Mesenchymal stem cell (in vitro differentiated cells and primary cell): ENCODE measurements at regions not wholly inside any gene's neighbourhood (a gene's known extent, or its start where the extent isn't known, plus 50 kb on each side); places are given as distances from the start of the nearest gene placed in this dataset.

Experiments used
- DNase-seq: peaks from one replicate; pipeline ENCODE4 v3.0.0-alpha.2; 2013
- H2AFZ ChIP-seq: one replicate; pipeline ENCODE4 v1.6.1; 2013; ENCODE audit warnings: low read depth, mild to moderate bottlenecking, control low read depth, inconsistent platforms, low read length, moderate library complexity
- H2AK5ac ChIP-seq: 2 replicates; pipeline ENCODE4 v1.6.1; 2013; ENCODE audit warnings: low read length, moderate library complexity, mild to moderate bottlenecking, inconsistent platforms; ENCODE audit not compliant: severe bottlenecking
- H2BK120ac ChIP-seq: one replicate; pipeline ENCODE4 v1.6.1; 2013; ENCODE audit warnings: low read depth, mild to moderate bottlenecking, inconsistent platforms, low read length, moderate library complexity
- H2BK12ac ChIP-seq, 2 experiments: one replicate each; pipeline ENCODE4 v1.6.1; 2013; ENCODE audit warnings: inconsistent platforms in 2 of 2, low read length in 2 of 2, mild to moderate bottlenecking in 2 of 2, moderate library complexity in 2 of 2, control low read depth in 1 of 2
- H2BK15ac ChIP-seq: one replicate; pipeline ENCODE4 v1.6.1; 2013; ENCODE audit warnings: mild to moderate bottlenecking, low read depth, inconsistent platforms; ENCODE audit not compliant: poor library complexity, severe bottlenecking
- H2BK5ac ChIP-seq: 2 replicates; pipeline ENCODE4 v1.6.1; 2013; ENCODE audit warnings: low read depth, mild to moderate bottlenecking, low read length, control low read depth, inconsistent platforms; ENCODE audit not compliant: poor library complexity, severe bottlenecking
- H3K14ac ChIP-seq, 2 experiments: one replicate each; pipeline ENCODE4 v1.6.1; 2013; ENCODE audit warnings: inconsistent platforms in 2 of 2, low read length in 2 of 2, control low read depth in 1 of 2, mild to moderate bottlenecking in 1 of 2, moderate library complexity in 1 of 2
- H3K18ac ChIP-seq, 2 experiments: one replicate each; pipeline ENCODE4 v1.6.1; 2013; ENCODE audit warnings: inconsistent platforms in 2 of 2, low read length in 2 of 2, control low read depth in 1 of 2, low read depth in 1 of 2, mild to moderate bottlenecking in 1 of 2
- H3K23ac ChIP-seq, 2 experiments: one replicate each; pipeline ENCODE4 v1.6.1; 2013; ENCODE audit warnings: inconsistent platforms in 2 of 2, low read length in 2 of 2, mild to moderate bottlenecking in 2 of 2, moderate library complexity in 2 of 2, control low read depth in 1 of 2
- H3K27ac ChIP-seq: 2 replicates; pipeline ENCODE4 v1.5.1; 2013; ENCODE audit warnings: mild to moderate bottlenecking, moderate library complexity, low read length, control low read depth, inconsistent platforms; ENCODE audit not compliant: poor library complexity, severe bottlenecking
- H3K27me3 ChIP-seq, 2 experiments: 2 replicates each; pipeline versions ENCODE4 v1.6.1 to v1.7.0; 2013; ENCODE audit warnings: low read length in 2 of 2, mild to moderate bottlenecking in 2 of 2, moderate library complexity in 2 of 2, control low read depth in 1 of 2, inconsistent platforms in 1 of 2; ENCODE audit not compliant: control insufficient read depth in 1 of 2, insufficient read depth in 1 of 2
- H3K36me3 ChIP-seq, 2 experiments: 2 replicates each; pipeline versions ENCODE4 v1.6.1 to v1.7.0; 2013; ENCODE audit warnings: low read length in 2 of 2, control low read depth in 1 of 2, inconsistent platforms in 1 of 2, low read depth in 1 of 2, mild to moderate bottlenecking in 1 of 2; ENCODE audit not compliant: insufficient read depth in 2 of 2, control insufficient read depth in 1 of 2
- H3K4ac ChIP-seq, 2 experiments: one replicate each; pipeline ENCODE4 v1.6.1; 2013; ENCODE audit warnings: inconsistent platforms in 2 of 2, low read length in 2 of 2, mild to moderate bottlenecking in 2 of 2, moderate library complexity in 2 of 2, control low read depth in 1 of 2, low read depth in 1 of 2
- H3K4me1 ChIP-seq: 2 replicates; pipeline ENCODE4 v1.6.1; 2013; ENCODE audit warnings: low read depth, low read length, control low read depth; ENCODE audit not compliant: control insufficient read depth, insufficient read depth
- H3K4me2 ChIP-seq: 2 replicates; pipeline ENCODE4 v1.6.1; 2013; ENCODE audit warnings: low read length, mild to moderate bottlenecking, inconsistent platforms; ENCODE audit not compliant: poor library complexity, severe bottlenecking
- H3K4me3 ChIP-seq, 2 experiments: 2 replicates each; pipeline versions ENCODE4 v1.5.1 to v1.7.0; 2013; ENCODE audit warnings: low read length in 2 of 2, mild to moderate bottlenecking in 2 of 2, control low read depth in 1 of 2, low read depth in 1 of 2; ENCODE audit not compliant: insufficient read depth in 1 of 2
- H3K79me1 ChIP-seq: replicated peaks from 2 replicates; pipeline ENCODE4 v1.6.1; 2013; ENCODE audit warnings: mild to moderate bottlenecking, control low read depth, low read length, inconsistent platforms; ENCODE audit not compliant: poor library complexity, severe bottlenecking
- H3K9ac ChIP-seq: 2 replicates; pipeline ENCODE4 v1.7.0; 2013; ENCODE audit warnings: mild to moderate bottlenecking, low read length, moderate library complexity
- H3K9me3 ChIP-seq: 2 replicates; pipeline ENCODE4 v1.7.0; 2013; ENCODE audit warnings: mild to moderate bottlenecking, low read length; ENCODE audit not compliant: control insufficient read depth
- H4K8ac ChIP-seq: one replicate; pipeline ENCODE4 v1.6.1; 2013; ENCODE audit warnings: inconsistent platforms, mild to moderate bottlenecking, low read length, moderate library complexity
- H4K91ac ChIP-seq: one replicate; pipeline ENCODE4 v1.6.1; 2013; ENCODE audit warnings: mild to moderate bottlenecking, low read length, inconsistent platforms
- WGBS: methylation state at CpG from one replicate; pipeline ENCODE4 v1.1.7; 2013; ENCODE audit warnings: mixed read lengths; 5-methylcytosine and 5-hydroxymethylcytosine counted together

DNA sequence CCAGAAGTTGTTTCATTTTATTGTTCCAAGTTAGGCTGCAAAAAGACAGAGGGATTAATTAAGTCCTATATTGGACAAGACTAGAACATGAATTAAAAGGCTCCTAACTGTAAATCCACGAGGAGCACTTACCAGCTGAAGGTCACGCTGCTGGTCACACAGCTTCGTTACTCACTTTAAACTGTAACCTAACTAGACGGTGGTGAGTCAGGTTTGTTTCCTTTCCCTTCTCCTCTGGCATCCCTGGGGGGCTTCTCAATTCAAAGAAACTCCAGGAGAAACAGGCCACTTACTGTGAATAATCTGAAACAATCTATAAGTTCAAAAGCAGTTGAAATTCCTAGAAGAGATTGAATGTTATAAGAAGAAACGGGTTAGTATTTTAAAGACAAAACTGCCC lies 331.4 kb downstream of the BCAT1 start:
- Histone ChIP-seq H2BK5ac (no peak overlapping the region), H3K9ac (no peak overlapping the region), H3K14ac (no peak overlapping the region), H3K4ac (no peak overlapping the region), H3K27ac (peak overlapping the region; percentile 57), H3K18ac (no peak overlapping the region), H4K8ac (no peak overlapping the region), H3K79me1 (no peaks in the 10 kb centered on the region), H3K23ac (no peak overlapping the region), H2AK5ac (no peak overlapping the region), H2BK12ac (no peak overlapping the region), H3K4me3 (no peak overlapping the region), H2BK15ac (no peak overlapping the region), H3K9me3 (no peaks in the 10 kb centered on the region), H3K36me3 (no peaks in the 10 kb centered on the region), H3K4me2 (no peak overlapping the region), H2AFZ (no peak overlapping the region), H2BK120ac (no peak overlapping the region), H4K91ac (no peak overlapping the region), H3K4me1 (peaks cover 2% of the 10 kb centered on the region), H3K27me3 (no peaks in the 10 kb centered on the region)
- WGBS, result 4% methylated on average over 4 of the region's 5 CpGs
- peak; percentile 63 for DNase-seq

GRCh38 chr12:24615967-24616411 lies 332.9 kb downstream of the BCAT1 start:
- H3K4me1 ChIP-seq, result peaks cover 2% of the 10 kb centered on the region
- WGBS, result 51% methylated on average over 3 of the region's 3 CpGs

DNA sequence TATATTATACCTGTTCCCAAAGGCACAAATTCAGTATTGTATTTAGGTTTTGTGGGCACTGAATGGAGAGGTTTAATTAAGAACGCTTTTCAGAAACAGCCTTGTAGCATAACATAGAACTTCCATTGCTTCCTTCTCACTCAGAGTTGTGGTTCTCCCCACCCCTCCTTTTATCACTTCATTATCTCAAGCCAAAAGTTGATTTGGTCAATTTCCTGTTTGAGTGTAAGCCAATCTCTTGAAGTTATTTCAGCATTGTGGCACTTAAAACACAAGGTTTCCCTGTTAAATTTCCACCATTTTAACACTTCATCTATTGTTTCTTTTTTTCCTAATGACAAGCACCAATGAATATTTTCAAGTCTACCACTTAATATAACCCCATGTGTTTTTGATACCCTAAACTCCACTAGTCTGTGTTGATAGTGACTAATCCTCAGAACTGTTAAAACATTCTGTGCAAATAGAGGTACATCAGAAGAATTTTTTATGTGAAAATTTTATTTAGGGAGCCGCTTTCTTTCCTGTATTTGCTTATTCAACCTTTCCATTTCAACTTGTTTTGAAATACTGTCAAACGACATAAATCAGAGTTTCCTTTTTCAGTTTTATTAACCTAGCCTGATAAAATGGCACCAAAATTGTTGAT lies 340.1 kb downstream of the BCAT1 start:
- no peak overlapping the region for H3K9ac ChIP-seq
- H3K14ac ChIP-seq, result no peak overlapping the region
- peaks cover 2% of the 10 kb centered on the region for H3K4me1 ChIP-seq
- no peak overlapping the region for H3K18ac ChIP-seq
- no peak overlapping the region for H2BK15ac ChIP-seq
- H4K91ac ChIP-seq, result no peak overlapping the region
- H2BK12ac ChIP-seq, result no peak overlapping the region
- no peaks in the 10 kb centered on the region for H3K27me3 ChIP-seq
- no peak overlapping the region for H2AK5ac ChIP-seq
- H3K36me3 ChIP-seq, result no peaks in the 10 kb centered on the region
- no peaks in the 10 kb centered on the region for H3K79me1 ChIP-seq
- H2AFZ ChIP-seq, result no peak overlapping the region
- no peak overlapping the region for H3K4me3 ChIP-seq
- H4K8ac ChIP-seq, result no peak overlapping the region
- WGBS, result 83% methylated on average over 2 of the region's 3 CpGs
- no peak overlapping the region for H3K4ac ChIP-seq
- H2BK5ac ChIP-seq, result no peak overlapping the region
- DNase-seq, result no peak
- no peaks in the 10 kb centered on the region for H3K9me3 ChIP-seq
- H3K4me2 ChIP-seq, result no peak overlapping the region
- no peak overlapping the region for H3K23ac ChIP-seq
- no peak overlapping the region for H3K27ac ChIP-seq
- no peak overlapping the region for H2BK120ac ChIP-seq

More at GRCh38 chr12:24615967-24616411, 332.9 kb downstream of the BCAT1 start:
- no peak overlapping the region for H3K14ac ChIP-seq
- no peak overlapping the region for H4K8ac ChIP-seq
- H2AK5ac ChIP-seq, result no peak overlapping the region
- H3K9ac ChIP-seq, result no peak overlapping the region
- H2BK120ac ChIP-seq, result no peak overlapping the region
- no peaks in the 10 kb centered on the region for H3K27me3 ChIP-seq
- no peak overlapping the region for H3K4me3 ChIP-seq
- no peak overlapping the region for H3K4me2 ChIP-seq
- H3K4ac ChIP-seq, result no peak overlapping the region
- H3K18ac ChIP-seq, result no peak overlapping the region
- no peak overlapping the region for H2BK15ac ChIP-seq
- no peak overlapping the region for H3K27ac ChIP-seq
- H2AFZ ChIP-seq, result no peak overlapping the region
- H3K9me3 ChIP-seq, result no peaks in the 10 kb centered on the region
- no peak overlapping the region for H4K91ac ChIP-seq
- peak overlapping the region in 1 of 2 experiments; percentile 21 for H2BK12ac ChIP-seq
- no peak overlapping the region for H3K23ac ChIP-seq
- H3K36me3 ChIP-seq, result no peaks in the 10 kb centered on the region
- H3K79me1 ChIP-seq, result no peaks in the 10 kb centered on the region
- no peak overlapping the region for H2BK5ac ChIP-seq
- peak; percentile 40 for DNase-seq

- no peak overlapping the region for H2BK15ac ChIP-seq
- no peak overlapping the region for H3K4me2 ChIP-seq
- no peak overlapping the region for H3K27ac ChIP-seq
- H2BK5ac ChIP-seq, result no peak overlapping the region
- H4K8ac ChIP-seq, result no peak overlapping the region
- peaks cover 2% of the 10 kb centered on the region for H3K4me1 ChIP-seq
- H3K79me1 ChIP-seq, result no peaks in the 10 kb centered on the region
- no peak for DNase-seq
- H3K4me3 ChIP-seq, result no peak overlapping the region
- 100% methylated on average over 1 of the region's 1 CpG for WGBS
- H3K18ac ChIP-seq, result no peak overlapping the region
- H3K27me3 ChIP-seq, result no peaks in the 10 kb centered on the region
- H3K14ac ChIP-seq, result no peak overlapping the region
- H3K36me3 ChIP-seq, result no peaks in the 10 kb centered on the region
- no peak overlapping the region for H2BK12ac ChIP-seq
- H3K9ac ChIP-seq, result no peak overlapping the region
- no peak overlapping the region for H4K91ac ChIP-seq
- no peak overlapping the region for H2BK120ac ChIP-seq
- H3K9me3 ChIP-seq, result no peaks in the 10 kb centered on the region
- no peak overlapping the region for H3K23ac ChIP-seq
- no peak overlapping the region for H2AFZ ChIP-seq
- no peak overlapping the region for H3K4ac ChIP-seq
- no peak overlapping the region for H2AK5ac ChIP-seq
Observed at GRCh38 chr12:24608108-24608507, 340.8 kb downstream of the BCAT1 start.
